RKO (cell line): ENCODE measurements at regions not wholly inside any gene's neighbourhood (a gene's known extent, or its start where the extent isn't known, plus 50 kb on each side); places are given as distances from the start of the nearest gene placed in this dataset.
"Not testable (repeated sequence)": the region's sequence is repeated elsewhere in the genome, so short reads cannot be mapped to it uniquely, and the experiment has no call there.

ENCODE experiments used
- DNase-seq: peaks from one replicate; pipeline ENCODE4 v3.0.0-alpha.2; 2016; ENCODE audit warnings: low spot score

DNA sequence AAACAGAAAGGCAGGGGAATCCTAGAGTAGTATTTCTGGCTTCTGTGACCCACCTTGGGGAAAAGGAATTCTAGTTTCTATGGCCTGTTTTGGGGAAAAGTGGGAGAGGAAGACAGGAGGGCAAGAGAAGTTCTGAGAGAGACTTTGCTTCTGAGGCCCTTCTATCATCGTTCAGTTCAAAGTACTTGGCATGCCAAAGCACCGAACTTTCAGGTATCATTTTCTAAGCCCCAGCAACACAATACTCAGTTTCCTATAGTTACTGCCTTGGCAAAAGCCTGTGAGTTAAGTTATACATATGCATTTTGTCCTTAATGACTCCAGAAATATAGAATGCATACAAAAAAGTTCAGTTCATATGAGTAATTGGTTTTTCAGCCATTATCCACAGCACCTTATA, 74.1 kb upstream of the CHD2 start:
- no peak for DNase-seq

GRCh38 chr15:92827991-92828390, 72.1 kb upstream of the CHD2 start:
- not testable (repeated sequence) for DNase-seq

DNA sequence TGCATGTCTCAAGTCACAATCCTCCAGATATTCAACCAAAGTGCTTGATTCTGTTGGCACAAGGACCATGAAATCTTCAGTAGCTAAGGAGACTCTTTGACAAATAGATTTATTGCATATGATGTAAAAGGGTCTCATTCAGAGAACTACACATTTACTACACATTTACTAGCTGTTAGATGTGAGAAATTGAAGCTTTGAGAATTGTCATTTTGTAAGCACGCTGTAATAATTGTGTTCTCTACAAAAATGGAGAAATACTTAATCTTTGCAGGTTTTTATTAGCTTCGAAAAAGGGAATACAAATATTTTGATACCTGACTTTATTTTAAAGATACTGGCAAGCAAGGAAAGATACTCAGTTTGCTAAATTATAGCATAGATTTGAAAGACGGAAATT, 70.2 kb upstream of the CHD2 start:
- no peak for DNase-seq

DNA sequence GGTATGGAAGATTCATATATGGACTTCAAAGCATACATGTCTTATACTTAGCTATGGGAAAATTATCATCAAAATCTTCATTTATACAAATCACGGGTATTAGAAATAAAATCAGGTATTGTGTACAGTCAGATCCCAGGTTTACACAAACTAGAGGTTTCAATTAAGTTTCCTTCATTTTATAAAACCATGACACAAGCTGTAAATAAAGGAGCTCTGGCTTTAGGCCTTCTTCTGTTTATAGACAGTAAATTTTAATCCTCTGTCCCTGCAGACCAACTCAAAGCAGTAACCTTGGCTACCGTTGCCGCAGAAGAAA, 68.8 kb upstream of the CHD2 start:
- no peak for DNase-seq

- peak; percentile 89 for DNase-seq
Observed at GRCh38 chr15:92831655-92832328, 68.3 kb upstream of the CHD2 start.

DNA sequence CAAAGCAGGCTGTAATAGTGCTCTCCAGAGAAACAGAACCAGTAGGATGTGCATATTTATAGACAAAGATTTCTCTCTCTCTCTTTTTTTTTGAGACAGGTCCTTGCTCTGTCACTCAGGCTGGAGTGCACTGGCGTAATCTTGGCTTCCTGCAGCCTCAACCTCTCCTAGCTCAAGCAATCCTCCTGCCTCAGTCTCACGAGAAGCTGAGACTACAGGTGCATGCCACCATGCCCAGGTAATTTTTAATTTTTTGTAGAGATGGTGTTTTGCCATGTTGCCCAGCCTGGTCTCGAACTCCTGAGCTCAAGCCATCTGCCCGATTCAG, 67.1 kb upstream of the CHD2 start:
- DNase-seq, result no peak

DNA sequence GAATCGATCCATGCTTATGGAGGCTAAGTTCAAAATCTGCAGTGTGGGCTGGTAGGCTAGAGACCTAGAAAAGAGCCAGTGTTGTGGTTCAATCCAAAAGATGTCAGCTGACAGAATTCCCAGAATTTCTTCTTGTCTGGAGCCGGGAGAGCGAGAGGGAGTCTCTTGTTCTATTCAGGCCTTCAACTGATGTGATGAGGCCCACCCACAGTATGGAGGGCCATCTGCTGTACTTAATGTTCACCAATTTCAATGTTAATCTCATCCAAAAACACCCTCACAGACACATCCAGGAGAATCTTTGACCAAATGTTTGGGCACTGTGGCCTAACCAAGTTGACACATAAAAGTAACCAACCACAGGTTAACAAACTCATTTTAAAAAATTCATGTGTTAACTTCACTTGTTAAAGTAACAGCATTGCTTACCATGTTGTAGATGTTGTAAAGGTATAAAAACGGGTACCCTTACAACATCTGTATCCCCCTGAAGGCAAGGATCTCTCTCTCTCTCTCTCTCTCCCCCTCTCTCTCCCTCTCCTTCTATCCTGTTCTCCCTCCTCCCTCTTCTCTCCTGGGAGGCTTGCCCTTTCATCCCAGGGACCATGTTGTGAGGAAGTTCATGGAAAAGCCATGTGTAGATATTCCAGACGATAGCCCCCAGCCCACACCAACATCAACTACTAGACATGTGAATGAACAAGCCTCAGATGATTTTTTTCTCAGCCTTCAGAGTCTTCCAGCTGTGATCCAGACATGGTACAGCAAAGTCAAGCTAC, 66.4 kb upstream of the CHD2 start:
- no peak for DNase-seq

- no peak for DNase-seq
Observed at GRCh38 chr15:92839696-92840095, 60.4 kb upstream of the CHD2 start.

- no peak for DNase-seq
Observed at GRCh38 chr15:92840149-92840548, 60.0 kb upstream of the CHD2 start.

GRCh38 chr15:92843326-92843725, 56.8 kb upstream of the CHD2 start:
- DNase-seq, result no peak

DNA sequence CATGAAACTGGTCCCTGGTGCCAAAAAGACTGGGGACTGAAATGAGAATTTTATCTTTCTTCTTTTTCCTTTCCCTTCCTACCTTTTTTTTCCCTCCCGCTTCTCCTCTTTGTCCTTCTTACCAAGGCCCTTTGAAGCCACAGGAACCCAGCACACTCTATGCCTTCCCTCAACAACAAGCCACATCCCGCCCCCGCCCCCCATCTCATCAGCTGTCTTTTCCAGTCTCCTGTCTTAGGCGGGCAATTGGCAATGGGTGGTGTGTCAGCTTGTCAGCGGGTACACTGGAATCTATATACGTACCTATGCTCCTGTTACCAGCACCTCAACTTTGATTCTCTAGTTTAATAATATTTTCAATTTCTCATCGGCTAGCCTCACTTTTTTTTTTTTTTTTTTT, 56.3 kb upstream of the CHD2 start:
- DNase-seq, result no peak

DNA sequence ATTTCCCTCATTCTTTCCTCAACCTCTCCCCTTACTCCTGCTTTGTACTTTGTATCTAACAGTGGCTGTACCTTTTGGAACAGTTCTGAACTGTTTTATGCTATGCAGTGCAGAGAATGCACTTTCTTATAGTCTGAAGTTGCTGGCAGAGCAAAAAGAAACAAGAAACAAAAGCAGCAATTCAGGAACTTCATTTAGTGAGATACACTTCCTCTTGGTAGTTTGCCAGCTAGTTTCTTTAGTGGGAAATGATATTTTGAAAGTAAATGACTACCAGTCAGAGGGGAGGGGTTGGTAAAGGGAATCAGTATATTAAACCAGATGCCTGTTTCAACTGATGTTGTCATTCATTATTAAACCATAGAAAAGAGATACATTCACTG, 55.0 kb upstream of the CHD2 start:
- no peak for DNase-seq

- no peak for DNase-seq
Observed at GRCh38 chr15:92846741-92847140, 53.4 kb upstream of the CHD2 start.

- DNase-seq, result no peak
Observed at GRCh38 chr15:92847841-92848240, 52.3 kb upstream of the CHD2 start.

DNA sequence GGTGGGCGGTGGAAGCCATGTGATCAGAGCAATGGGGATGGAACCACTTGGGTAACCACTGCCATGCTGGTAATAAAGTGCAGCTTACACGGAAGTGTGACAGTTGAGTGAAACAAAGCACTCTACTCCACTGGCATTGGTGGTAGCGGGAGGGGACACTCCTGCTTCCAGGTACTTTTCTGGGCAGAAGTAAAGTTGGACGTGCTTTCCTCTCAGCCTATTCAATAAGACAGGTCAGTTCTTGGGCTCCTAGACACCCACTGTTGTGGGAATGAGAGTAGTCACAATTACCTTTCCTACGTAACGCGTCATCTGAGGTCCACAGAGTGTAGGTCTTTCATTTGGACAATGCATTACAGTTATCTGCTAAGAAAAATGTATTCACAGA, 51.7 kb upstream of the CHD2 start:
- no peak for DNase-seq

DNA sequence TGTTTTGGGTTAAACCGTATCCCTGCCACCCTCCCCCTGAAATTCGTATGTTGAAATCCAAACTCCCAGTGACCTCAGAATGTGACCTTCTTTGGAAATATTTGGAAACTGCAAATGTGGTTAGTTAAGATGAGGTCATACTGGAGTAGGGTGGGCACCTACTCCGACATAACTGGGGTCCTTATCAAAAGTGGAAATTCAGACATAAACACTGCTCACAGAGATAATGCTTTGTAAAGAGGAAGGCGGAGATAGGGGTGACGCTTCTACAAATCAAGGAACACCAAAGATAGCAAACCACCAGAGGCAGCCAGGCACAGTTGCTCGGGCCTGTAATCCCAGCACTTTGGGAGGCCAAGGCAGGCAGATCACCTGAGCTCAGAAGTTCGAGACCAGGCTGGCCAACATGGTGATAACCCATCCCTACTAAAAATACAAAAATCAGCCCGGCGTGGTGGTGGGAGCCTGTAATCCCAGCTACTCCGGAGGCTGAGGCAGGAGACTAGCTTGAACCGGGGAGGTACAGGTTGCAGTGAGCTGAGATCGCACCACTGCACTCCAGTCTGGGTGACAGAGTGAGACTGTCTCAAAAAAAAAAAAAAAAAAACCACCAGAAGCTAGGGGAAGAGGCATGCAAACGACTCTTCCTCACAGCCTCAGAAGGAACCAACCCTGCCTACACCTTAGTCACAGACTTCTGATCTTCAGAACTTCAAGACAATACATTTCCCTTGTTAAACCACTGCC, 51.1 kb upstream of the CHD2 start:
- no peak for DNase-seq

GRCh38 chr15:92850218-92850617, 49.9 kb upstream of the CHD2 start:
- DNase-seq, result not testable (repeated sequence)
